Keratinocyte (primary cell): ENCODE measurements at regions not wholly inside any gene's neighbourhood (a gene's known extent, or its start where the extent isn't known, plus 50 kb on each side); places are given as distances from the start of the nearest gene placed in this dataset.

Source experiments
- CTCF ChIP-seq, 3 experiments: IDR thresholded peaks in 1 of 3; conservative IDR thresholded peaks in 1 of 3; optimal IDR thresholded peaks in 1 of 3; 2 replicates in 2 of 3; 3 replicates in 1 of 3; pipeline versions ENCODE3 to v1.5.1; 2011; ENCODE audit warnings: low read length in 3 of 3, mild to moderate bottlenecking in 3 of 3, moderate library complexity in 2 of 3, control low read depth in 1 of 3, inconsistent platforms in 1 of 3; ENCODE audit not compliant: insufficient read depth in 2 of 3; ENCODE audit errors: extremely low read depth in 1 of 3
- EZH2 ChIP-seq: IDR thresholded peaks from one replicate; pipeline ENCODE4 v1.6.1; 2012; ENCODE audit warnings: inconsistent platforms, mild to moderate bottlenecking, low read length, moderate library complexity

DNA sequence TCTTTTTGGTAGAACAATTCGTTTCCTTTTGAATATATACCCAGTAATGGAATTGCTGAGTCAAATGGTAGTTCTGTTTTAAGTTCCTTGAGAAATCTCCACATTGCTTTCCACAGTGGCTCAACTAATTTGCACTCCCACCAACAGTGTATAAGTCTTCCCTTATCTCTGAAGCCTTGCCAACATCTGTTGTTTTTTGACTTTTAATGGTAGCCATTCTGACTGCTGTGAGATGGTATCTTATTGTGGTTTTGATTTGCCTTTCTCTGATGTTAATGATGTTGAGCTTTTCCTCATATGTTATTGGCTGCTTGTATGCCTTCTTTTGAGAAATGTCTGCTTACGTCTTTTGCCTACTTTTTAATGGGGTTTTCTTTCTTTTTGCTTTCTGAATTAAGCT lies 270.6 kb upstream of the MEIS2 start:
- TF ChIP-seq CTCF (optimal IDR thresholded peaks at IDR 0.05 in 1 of 3, IDR thresholded peaks at IDR 0.05 in 1 of 3, conservative IDR thresholded peaks at IDR 0.05 in 1 of 3; ENCODE audit: extremely low read depth in 1 of 3, insufficient read depth in 2 of 3, low read length in 3 of 3) (no peak), EZH2 (no peak)
